ENCODE measurements at regions not wholly inside any gene's neighbourhood (a gene's known extent, or its start where the extent isn't known, plus 50 kb on each side); places are given as distances from the start of the nearest gene placed in this dataset.
"Not testable (repeated sequence)": the region's sequence is repeated elsewhere in the genome, so short reads cannot be mapped to it uniquely, and the experiment has no call there.

DNA sequence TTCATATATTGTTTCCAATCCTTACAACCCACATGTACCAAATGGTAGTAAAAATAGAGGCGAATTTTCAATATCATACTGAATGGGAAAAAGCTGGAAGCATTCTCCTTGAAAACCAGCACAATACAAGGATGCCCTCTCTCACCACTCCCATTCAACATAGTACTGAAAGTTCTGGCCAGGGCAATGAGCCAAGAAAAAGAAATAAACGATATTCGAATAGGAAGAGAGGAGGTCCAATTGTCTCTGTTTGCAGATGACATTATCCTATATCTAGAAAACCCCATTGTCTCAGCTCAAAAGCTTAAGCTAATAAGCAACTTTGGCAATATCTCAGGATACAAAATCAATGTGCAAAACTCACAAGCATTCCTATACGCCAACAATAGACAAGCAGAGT lies 346.4 kb upstream of the JARID2 start:
- TF ChIP-seq, protein P1, sequence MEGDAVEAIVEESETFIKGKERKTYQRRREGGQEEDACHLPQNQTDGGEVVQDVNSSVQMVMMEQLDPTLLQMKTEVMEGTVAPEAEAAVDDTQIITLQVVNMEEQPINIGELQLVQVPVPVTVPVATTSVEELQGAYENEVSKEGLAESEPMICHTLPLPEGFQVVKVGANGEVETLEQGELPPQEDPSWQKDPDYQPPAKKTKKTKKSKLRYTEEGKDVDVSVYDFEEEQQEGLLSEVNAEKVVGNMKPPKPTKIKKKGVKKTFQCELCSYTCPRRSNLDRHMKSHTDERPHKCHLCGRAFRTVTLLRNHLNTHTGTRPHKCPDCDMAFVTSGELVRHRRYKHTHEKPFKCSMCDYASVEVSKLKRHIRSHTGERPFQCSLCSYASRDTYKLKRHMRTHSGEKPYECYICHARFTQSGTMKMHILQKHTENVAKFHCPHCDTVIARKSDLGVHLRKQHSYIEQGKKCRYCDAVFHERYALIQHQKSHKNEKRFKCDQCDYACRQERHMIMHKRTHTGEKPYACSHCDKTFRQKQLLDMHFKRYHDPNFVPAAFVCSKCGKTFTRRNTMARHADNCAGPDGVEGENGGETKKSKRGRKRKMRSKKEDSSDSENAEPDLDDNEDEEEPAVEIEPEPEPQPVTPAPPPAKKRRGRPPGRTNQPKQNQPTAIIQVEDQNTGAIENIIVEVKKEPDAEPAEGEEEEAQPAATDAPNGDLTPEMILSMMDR (IDR thresholded peaks at IDR 0.05), result not testable (repeated sequence)
- TF ChIP-seq POLR2A (IDR thresholded peaks at IDR 0.05; ENCODE audit: low read depth), result not testable (repeated sequence)
